ENCODE measurements at regions not wholly inside any gene's neighbourhood (a gene's known extent, or its start where the extent isn't known, plus 50 kb on each side); places are given as distances from the start of the nearest gene placed in this dataset.

- Histone ChIP-seq H2AFZ (ENCODE audit: low read depth) (no peak overlapping the region), H3K9me3 (no peaks in the 10 kb centered on the region), H4K20me1 (ENCODE audit: insufficient read depth) (no peaks in the 10 kb centered on the region), H3K79me2 (ENCODE audit: insufficient read depth) (no peaks in the 10 kb centered on the region), H3K9me2 (no peaks in the 10 kb centered on the region), H3K36me3 (replicated peaks in 1 of 2; ENCODE audit: control insufficient read depth in 1 of 2, insufficient read depth in 2 of 2, low read length in 1 of 2) (no peaks in the 10 kb centered on the region), H3K4me3 (ENCODE audit: low read depth in 2 of 2, low read length in 1 of 2) (no peak overlapping the region), H3K4me2 (no peak overlapping the region), H3F3A (replicated peaks; ENCODE audit: insufficient read depth) (no peaks in the 10 kb centered on the region), H3K27ac (ENCODE audit: low read depth in 2 of 2, low read length in 1 of 2) (no peak overlapping the region), H3K4me1 (ENCODE audit: control insufficient read depth in 1 of 2, insufficient read depth in 2 of 2, low read depth in 1 of 2, low read length in 1 of 2) (peaks cover 0 to 8% of the 10 kb centered on the region in 2 experiments; a peak in 1 of 4 replicates), H3K9ac (no peak overlapping the region), H3K27me3 (ENCODE audit: insufficient read depth) (no peaks in the 10 kb centered on the region)
- ChIA-PET POLR2A (no interaction called here), CTCF (interaction anchor here (1.4 kb wide), 1 partner anchor 8 kb away, joined by 6 read pairs; no protein-coding TSS in a partner anchor)
- TF ChIP-seq NFIC (IDR thresholded peaks at IDR 0.05; ENCODE audit: borderline replicate concordance) = no peak
- no peak for TF ChIP-seq TAF1 (IDR thresholded peaks at IDR 0.05; ENCODE audit: borderline replicate concordance, low read depth, low read length)
- TF ChIP-seq MXI1 (IDR thresholded peaks at IDR 0.05; ENCODE audit: low read depth, low read length) = no peak
- no peak for TF ChIP-seq CHD2 (IDR thresholded peaks at IDR 0.05; ENCODE audit: low read length, partially characterized antibody)
- TF ChIP-seq, protein P1, sequence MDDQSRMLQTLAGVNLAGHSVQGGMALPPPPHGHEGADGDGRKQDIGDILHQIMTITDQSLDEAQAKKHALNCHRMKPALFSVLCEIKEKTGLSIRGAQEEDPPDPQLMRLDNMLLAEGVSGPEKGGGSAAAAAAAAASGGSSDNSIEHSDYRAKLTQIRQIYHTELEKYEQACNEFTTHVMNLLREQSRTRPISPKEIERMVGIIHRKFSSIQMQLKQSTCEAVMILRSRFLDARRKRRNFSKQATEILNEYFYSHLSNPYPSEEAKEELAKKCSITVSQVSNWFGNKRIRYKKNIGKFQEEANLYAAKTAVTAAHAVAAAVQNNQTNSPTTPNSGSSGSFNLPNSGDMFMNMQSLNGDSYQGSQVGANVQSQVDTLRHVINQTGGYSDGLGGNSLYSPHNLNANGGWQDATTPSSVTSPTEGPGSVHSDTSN (IDR thresholded peaks at IDR 0.05) = no peak
- no peak for TF ChIP-seq EZH2phosphoT487 (IDR thresholded peaks at IDR 0.05; ENCODE audit: borderline replicate concordance, low read depth)
- no peak for TF ChIP-seq NRF1 (IDR thresholded peaks at IDR 0.05; ENCODE audit: low read depth, low read length)
- TF ChIP-seq USF1 (IDR thresholded peaks at IDR 0.05; ENCODE audit: borderline replicate concordance, low read depth) = no peak
- no peak for TF ChIP-seq YY1 (IDR thresholded peaks at IDR 0.05; ENCODE audit: low read depth)
- TF ChIP-seq FOSL2 (IDR thresholded peaks at IDR 0.05; ENCODE audit: borderline replicate concordance, low read depth) = no peak
- no peak for TF ChIP-seq FOXJ3 (CRISPR knock-in tag; IDR thresholded peaks at IDR 0.05)
- TF ChIP-seq, protein P2, sequence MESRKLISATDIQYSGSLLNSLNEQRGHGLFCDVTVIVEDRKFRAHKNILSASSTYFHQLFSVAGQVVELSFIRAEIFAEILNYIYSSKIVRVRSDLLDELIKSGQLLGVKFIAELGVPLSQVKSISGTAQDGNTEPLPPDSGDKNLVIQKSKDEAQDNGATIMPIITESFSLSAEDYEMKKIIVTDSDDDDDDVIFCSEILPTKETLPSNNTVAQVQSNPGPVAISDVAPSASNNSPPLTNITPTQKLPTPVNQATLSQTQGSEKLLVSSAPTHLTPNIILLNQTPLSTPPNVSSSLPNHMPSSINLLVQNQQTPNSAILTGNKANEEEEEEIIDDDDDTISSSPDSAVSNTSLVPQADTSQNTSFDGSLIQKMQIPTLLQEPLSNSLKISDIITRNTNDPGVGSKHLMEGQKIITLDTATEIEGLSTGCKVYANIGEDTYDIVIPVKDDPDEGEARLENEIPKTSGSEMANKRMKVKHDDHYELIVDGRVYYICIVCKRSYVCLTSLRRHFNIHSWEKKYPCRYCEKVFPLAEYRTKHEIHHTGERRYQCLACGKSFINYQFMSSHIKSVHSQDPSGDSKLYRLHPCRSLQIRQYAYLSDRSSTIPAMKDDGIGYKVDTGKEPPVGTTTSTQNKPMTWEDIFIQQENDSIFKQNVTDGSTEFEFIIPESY (IDR thresholded peaks at IDR 0.05; ENCODE audit: borderline replicate concordance, low read depth) = no peak
- TF ChIP-seq REST (IDR thresholded peaks at IDR 0.05; ENCODE audit: low read depth, low read length) = no peak
- TF ChIP-seq CTCF (IDR thresholded peaks at IDR 0.05) = no peak
- no peak for TF ChIP-seq MEF2A (IDR thresholded peaks at IDR 0.05; ENCODE audit: borderline replicate concordance, low read depth)
- TF ChIP-seq, protein P3, sequence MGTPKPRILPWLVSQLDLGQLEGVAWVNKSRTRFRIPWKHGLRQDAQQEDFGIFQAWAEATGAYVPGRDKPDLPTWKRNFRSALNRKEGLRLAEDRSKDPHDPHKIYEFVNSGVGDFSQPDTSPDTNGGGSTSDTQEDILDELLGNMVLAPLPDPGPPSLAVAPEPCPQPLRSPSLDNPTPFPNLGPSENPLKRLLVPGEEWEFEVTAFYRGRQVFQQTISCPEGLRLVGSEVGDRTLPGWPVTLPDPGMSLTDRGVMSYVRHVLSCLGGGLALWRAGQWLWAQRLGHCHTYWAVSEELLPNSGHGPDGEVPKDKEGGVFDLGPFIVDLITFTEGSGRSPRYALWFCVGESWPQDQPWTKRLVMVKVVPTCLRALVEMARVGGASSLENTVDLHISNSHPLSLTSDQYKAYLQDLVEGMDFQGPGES (IDR thresholded peaks at IDR 0.05; ENCODE audit: low read depth, low read length) = no peak
- TF ChIP-seq GABPA (IDR thresholded peaks at IDR 0.05; ENCODE audit: low read depth) = no peak
- no peak for TF ChIP-seq SMC3 (IDR thresholded peaks at IDR 0.05; ENCODE audit: low read depth, low read length)
- DNase-seq = no peak
- WGBS (ENCODE audit: low lambda C conversion rate) = 90% methylated on average over 11 of the region's 21 CpGs
Observed at GRCh38 chr9:86645303-86645702, 291.1 kb upstream of the TUT7 start.

Data from SK-N-SH (cell line).